ENCODE measurements at regions not wholly inside any gene's neighbourhood (a gene's known extent, or its start where the extent isn't known, plus 50 kb on each side); places are given as distances from the start of the nearest gene placed in this dataset.

- no peak for TF ChIP-seq CTCF (IDR thresholded peaks at IDR 0.05; ENCODE audit: unreplicated experiment)
- CTCF ChIA-PET = no interaction called here
- H3K27me3 Mint-ChIP-seq (ENCODE audit: unreplicated experiment) = peaks cover 35% of the 10 kb centered on the region
- no peak overlapping the region for H3K4me3 Mint-ChIP-seq (ENCODE audit: low read depth, unreplicated experiment)
- intact Hi-C loops (cut with micrococcal nuclease; ENCODE audit: unreplicated experiment) = no loop called here
- no peak for DNase-seq
- no TSS peak for BruUV-seq (replicated peaks)
- no peaks in the 10 kb centered on the region for H3K36me3 Mint-ChIP-seq (ENCODE audit: insufficient read depth, unreplicated experiment)
- H3K9me3 Mint-ChIP-seq (ENCODE audit: low read depth, unreplicated experiment) = no peaks in the 10 kb centered on the region
- H3K27ac Mint-ChIP-seq (ENCODE audit: unreplicated experiment) = no peak overlapping the region
- H3K4me1 Mint-ChIP-seq (ENCODE audit: low read depth, unreplicated experiment) = no peaks in the 10 kb centered on the region
These were observed 345.1 kb upstream of the C11orf87 start for GRCh38 chr11:109076870-109077269.

- H3K36me3 Mint-ChIP-seq (ENCODE audit: insufficient read depth, unreplicated experiment) = no peaks in the 10 kb centered on the region
- H3K4me3 Mint-ChIP-seq (ENCODE audit: low read depth, unreplicated experiment) = no peak overlapping the region
- DNase-seq = no peak
- no peak for TF ChIP-seq CTCF (IDR thresholded peaks at IDR 0.05; ENCODE audit: unreplicated experiment)
- H3K27ac Mint-ChIP-seq (ENCODE audit: unreplicated experiment) = no peak overlapping the region
- intact Hi-C loops (cut with micrococcal nuclease; ENCODE audit: unreplicated experiment) = no loop called here
- no peaks in the 10 kb centered on the region for H3K4me1 Mint-ChIP-seq (ENCODE audit: low read depth, unreplicated experiment)
- CTCF ChIA-PET = no interaction called here
- peaks cover 35% of the 10 kb centered on the region for H3K27me3 Mint-ChIP-seq (ENCODE audit: unreplicated experiment)
- BruUV-seq (replicated peaks) = no TSS peak
- no peaks in the 10 kb centered on the region for H3K9me3 Mint-ChIP-seq (ENCODE audit: low read depth, unreplicated experiment)
These were observed 344.6 kb upstream of the C11orf87 start for GRCh38 chr11:109077291-109077920.

- intact Hi-C loops (cut with micrococcal nuclease; ENCODE audit: unreplicated experiment) = no loop called here
- Mint-ChIP-seq H3K27me3 (ENCODE audit: unreplicated experiment) (no peaks in the 10 kb centered on the region), H3K36me3 (ENCODE audit: insufficient read depth, unreplicated experiment) (no peaks in the 10 kb centered on the region), H3K9me3 (ENCODE audit: low read depth, unreplicated experiment) (no peaks in the 10 kb centered on the region), H3K4me3 (ENCODE audit: low read depth, unreplicated experiment) (no peak overlapping the region), H3K4me1 (ENCODE audit: low read depth, unreplicated experiment) (no peaks in the 10 kb centered on the region), H3K27ac (ENCODE audit: unreplicated experiment) (no peak overlapping the region)
- no TSS peak for BruUV-seq (replicated peaks)
- TF ChIP-seq CTCF (IDR thresholded peaks at IDR 0.05; ENCODE audit: unreplicated experiment) = no peak
- DNase-seq = no peak
- CTCF ChIA-PET = no interaction called here
These were observed 336.1 kb upstream of the C11orf87 start for GRCh38 chr11:109085708-109086373.

- CTCF ChIA-PET = no interaction called here
- Mint-ChIP-seq H3K27me3 (ENCODE audit: unreplicated experiment) (no peaks in the 10 kb centered on the region), H3K4me1 (ENCODE audit: low read depth, unreplicated experiment) (no peaks in the 10 kb centered on the region), H3K4me3 (ENCODE audit: low read depth, unreplicated experiment) (no peak overlapping the region), H3K36me3 (ENCODE audit: insufficient read depth, unreplicated experiment) (no peaks in the 10 kb centered on the region), H3K27ac (ENCODE audit: unreplicated experiment) (no peak overlapping the region), H3K9me3 (ENCODE audit: low read depth, unreplicated experiment) (no peaks in the 10 kb centered on the region)
- no TSS peak for BruUV-seq (replicated peaks)
- intact Hi-C loops (cut with micrococcal nuclease; ENCODE audit: unreplicated experiment) = no loop called here
- DNase-seq = no peak
- TF ChIP-seq CTCF (IDR thresholded peaks at IDR 0.05; ENCODE audit: unreplicated experiment) = no peak
These were observed 335.1 kb upstream of the C11orf87 start for GRCh38 chr11:109086931-109087330.
